Transverse colon (tissue), 4 donors: ENCODE measurements at regions not wholly inside any gene's neighbourhood (a gene's known extent, or its start where the extent isn't known, plus 50 kb on each side); places are given as distances from the start of the nearest gene placed in this dataset.

Experiments used
- DNase-seq: peaks from one replicate; pipeline ENCODE4 v3.0.0-alpha.2; 2019
- H3K27ac ChIP-seq, 4 donors: fragments of 200-600 bp; sonication (generic); 2 replicates each; pipeline ENCODE4 v1.5.1; 2016 to 2018; ENCODE audit warnings: inconsistent platforms in 4 of 4
- H3K27me3 ChIP-seq: fragments of 200-600 bp; sonication (generic); 2 replicates; pipeline ENCODE4 v1.5.1; 2017; ENCODE audit warnings: inconsistent platforms
- H3K36me3 ChIP-seq, 4 donors: fragments of 200-600 bp; sonication (generic); 2 replicates each; pipeline ENCODE4 v1.5.1; 2017 to 2019; ENCODE audit warnings: inconsistent platforms in 4 of 4
- H3K4me1 ChIP-seq, 4 donors: fragments of 200-600 bp; sonication (generic); 2 replicates each; pipeline ENCODE4 v1.5.1; 2017 to 2020; ENCODE audit warnings: inconsistent platforms in 4 of 4
- H3K4me3 ChIP-seq, 4 donors: fragments of 200-600 bp; sonication (generic); 1 replicate in 1 of 4; 2 replicates in 3 of 4; pipeline versions ENCODE4 v1.5.1 to v1.6.1; 2017 to 2019; ENCODE audit warnings: inconsistent platforms in 4 of 4
- H3K9me3 ChIP-seq, 2 donors: fragments of 200-600 bp; sonication (generic); 2 replicates each; pipeline ENCODE4 v1.5.1; 2017 to 2019; ENCODE audit warnings: inconsistent platforms in 2 of 2
- EP300 ChIP-seq: sonication (generic); formaldehyde crosslinking; IDR thresholded peaks from one replicate; pipeline ENCODE4 v1.6.1; 2017; ENCODE audit warnings: antibody characterized with exemption, low read depth
- POLR2A ChIP-seq: fragments of 450-650 bp; IDR thresholded peaks from one replicate; pipeline ENCODE4 v1.6.1; 2016; ENCODE audit warnings: antibody characterized with exemption, mild to moderate bottlenecking, moderate library complexity
- POLR2AphosphoS5 ChIP-seq, 3 donors: sonication (generic); formaldehyde crosslinking; IDR thresholded peaks; one replicate each; pipeline ENCODE4 v1.6.1; 2016; ENCODE audit warnings: antibody characterized with exemption in 3 of 3
- WGBS, 2 donors: methylation state at CpG; one replicate each; pipeline ENCODE4 v1.1.5; 2018; ENCODE audit warnings: low coverage in 1 of 2; 5-methylcytosine and 5-hydroxymethylcytosine counted together
- in situ Hi-C, 4 donors: fragments of 200-750 bp; cut with MboI; loops; one replicate each; pipeline versions ENCODE4 v1.15.0 to v1.15.1; 2017; ENCODE audit warnings: low sequenced_read_pairs in 3 of 4, low pct_ligation_motif_present in 1 of 4, low pct_unique_long_range_greater_than_20kb in 1 of 4
- intact Hi-C: fragments of 100-400 bp; cut with DNase I; formaldehyde crosslinking; loops from one replicate; pipeline ENCODE4 v1.15.1; 2023; ENCODE audit warnings: low total_unique reads
- TF ChIP-seq, protein P1 (sequence below), 5 experiments: fragments of 200-600 bp in 3 of 5; fragments of 450-650 bp in 2 of 5; sonication (generic) in 3 of 5; IDR thresholded peaks; 1 replicate in 2 of 5; 2 replicates in 3 of 5; pipeline ENCODE4 v1.5.1; 2016 to 2017; ENCODE audit warnings: antibody characterized with exemption in 5 of 5, inconsistent platforms in 3 of 5, mild to moderate bottlenecking in 2 of 5, moderate library complexity in 1 of 5

GRCh38 chr5:2486373-2486772 is 265.1 kb downstream of the IRX2 start:
- in situ Hi-C loops = no loop called here
- H3K9me3 ChIP-seq = peaks cover 9 to 15% of the 10 kb centered on the region in 2 donors

DNA sequence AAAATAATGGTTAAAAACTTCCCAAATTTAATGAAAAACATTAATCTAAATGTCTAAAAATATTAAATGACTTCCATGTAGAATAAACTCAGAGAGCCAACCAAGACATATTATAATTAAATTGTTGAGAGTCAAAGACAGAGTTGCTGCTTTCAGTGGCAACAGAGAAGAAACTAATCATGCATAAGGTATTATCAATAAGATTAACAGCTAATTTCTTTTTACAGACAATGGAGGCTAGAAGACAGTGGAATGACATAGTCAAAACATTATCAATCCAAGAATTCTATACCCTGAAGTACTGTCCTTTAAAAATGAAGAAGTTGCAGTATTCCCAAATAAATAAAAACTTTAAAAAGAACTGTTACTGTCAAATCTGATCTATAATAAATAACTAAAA is 268.7 kb downstream of the IRX2 start:
- intact Hi-C loops = no loop called here
- Histone ChIP-seq H3K4me1 (no peaks in the 10 kb centered on the region), H3K9me3 (peaks cover 9 to 15% of the 10 kb centered on the region in 2 donors), H3K36me3 (no peaks in the 10 kb centered on the region), H3K27ac (no peak overlapping the region), H3K4me3 (no peak overlapping the region), H3K27me3 (no peaks in the 10 kb centered on the region)
- TF ChIP-seq POLR2A (no peak), POLR2AphosphoS5 (IDR thresholded peaks at IDR 0.05) (no peak), EP300 (no peak)
- TF ChIP-seq, protein P1, sequence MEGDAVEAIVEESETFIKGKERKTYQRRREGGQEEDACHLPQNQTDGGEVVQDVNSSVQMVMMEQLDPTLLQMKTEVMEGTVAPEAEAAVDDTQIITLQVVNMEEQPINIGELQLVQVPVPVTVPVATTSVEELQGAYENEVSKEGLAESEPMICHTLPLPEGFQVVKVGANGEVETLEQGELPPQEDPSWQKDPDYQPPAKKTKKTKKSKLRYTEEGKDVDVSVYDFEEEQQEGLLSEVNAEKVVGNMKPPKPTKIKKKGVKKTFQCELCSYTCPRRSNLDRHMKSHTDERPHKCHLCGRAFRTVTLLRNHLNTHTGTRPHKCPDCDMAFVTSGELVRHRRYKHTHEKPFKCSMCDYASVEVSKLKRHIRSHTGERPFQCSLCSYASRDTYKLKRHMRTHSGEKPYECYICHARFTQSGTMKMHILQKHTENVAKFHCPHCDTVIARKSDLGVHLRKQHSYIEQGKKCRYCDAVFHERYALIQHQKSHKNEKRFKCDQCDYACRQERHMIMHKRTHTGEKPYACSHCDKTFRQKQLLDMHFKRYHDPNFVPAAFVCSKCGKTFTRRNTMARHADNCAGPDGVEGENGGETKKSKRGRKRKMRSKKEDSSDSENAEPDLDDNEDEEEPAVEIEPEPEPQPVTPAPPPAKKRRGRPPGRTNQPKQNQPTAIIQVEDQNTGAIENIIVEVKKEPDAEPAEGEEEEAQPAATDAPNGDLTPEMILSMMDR (IDR thresholded peaks at IDR 0.05) = no peak
- DNase-seq = no peak
- in situ Hi-C loops = no loop called here

More at GRCh38 chr5:2486373-2486772, 265.1 kb downstream of the IRX2 start:
- DNase-seq = no peak
- no peaks in the 10 kb centered on the region for H3K4me1 ChIP-seq
- intact Hi-C loops = no loop called here
- no peaks in the 10 kb centered on the region for H3K27me3 ChIP-seq
- no peak overlapping the region for H3K4me3 ChIP-seq
- no peaks in the 10 kb centered on the region for H3K36me3 ChIP-seq
- TF ChIP-seq, protein P1 (IDR thresholded peaks at IDR 0.05) = no peak
- TF ChIP-seq EP300 = no peak
- TF ChIP-seq POLR2A = no peak
- no peak for TF ChIP-seq POLR2AphosphoS5 (IDR thresholded peaks at IDR 0.05)
- 51 to 78% methylated on average over 2 of the region's 2 CpGs for WGBS, 2 donors
- no peak overlapping the region for H3K27ac ChIP-seq

- intact Hi-C loops (no loop called here), in situ Hi-C loops (no loop called here)
- 66 to 76% methylated on average over 3 to 4 of the region's 4 CpGs for WGBS, 2 donors
- H3K27me3 ChIP-seq = no peaks in the 10 kb centered on the region
- H3K4me3 ChIP-seq = no peak overlapping the region
- no peaks in the 10 kb centered on the region for H3K36me3 ChIP-seq
- H3K27ac ChIP-seq = no peak overlapping the region
- H3K9me3 ChIP-seq = peaks cover 9 to 15% of the 10 kb centered on the region in 2 donors
- DNase-seq = no peak
- no peaks in the 10 kb centered on the region for H3K4me1 ChIP-seq
- TF ChIP-seq EP300 (no peak), POLR2AphosphoS5 (IDR thresholded peaks at IDR 0.05) (no peak), POLR2A (no peak)
- TF ChIP-seq, protein P1 (IDR thresholded peaks at IDR 0.05) = no peak
Measured at GRCh38 chr5:2480871-2481270, 270.6 kb downstream of the IRX2 start.

DNA sequence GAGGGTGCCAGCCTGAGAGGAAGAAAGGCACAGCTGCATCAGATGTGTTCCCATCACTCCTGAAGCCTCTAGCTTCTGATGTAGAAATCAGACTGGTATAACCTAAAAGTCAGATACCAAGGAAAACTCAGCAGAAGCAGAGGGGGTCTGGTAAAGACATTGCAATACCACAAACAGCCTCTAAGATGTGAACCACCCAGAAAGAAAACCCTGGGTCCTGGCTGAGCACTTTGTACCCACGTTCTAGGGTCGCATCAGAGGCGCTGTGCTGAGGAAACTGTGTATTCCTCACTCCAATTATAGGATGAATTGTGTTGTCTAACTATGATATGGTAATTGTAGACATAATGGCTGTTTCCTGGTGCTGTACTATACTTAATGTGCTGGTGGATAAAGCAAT is 275.6 kb downstream of the IRX2 start:
- Histone ChIP-seq H3K36me3 (no peaks in the 10 kb centered on the region), H3K27ac (no peak overlapping the region), H3K4me3 (no peak overlapping the region), H3K27me3 (no peaks in the 10 kb centered on the region), H3K4me1 (no peaks in the 10 kb centered on the region), H3K9me3 (no peaks in the 10 kb centered on the region)
- TF ChIP-seq POLR2AphosphoS5 (IDR thresholded peaks at IDR 0.05) (no peak), POLR2A (no peak), EP300 (no peak)
- TF ChIP-seq, protein P1 (IDR thresholded peaks at IDR 0.05) = no peak
- in situ Hi-C loops (no loop called here), intact Hi-C loops (no loop called here)
- 60 to 82% methylated on average over 1 to 3 of the region's 3 CpGs for WGBS, 2 donors
- no peak for DNase-seq
